Cardiac fibroblast (primary cell): ENCODE measurements at regions not wholly inside any gene's neighbourhood (a gene's known extent, or its start where the extent isn't known, plus 50 kb on each side); places are given as distances from the start of the nearest gene placed in this dataset.

Experiments
- DNase-seq, 2 donors: peaks; one replicate each; pipeline versions ENCODE4 v3.0.0 to v3.0.0-alpha.2; 2010; ENCODE audit warnings: low read depth in 2 of 2
- H3K4me3 ChIP-seq, 2 donors: replicated peaks in 1 of 2; 1 replicate in 1 of 2; 2 replicates in 1 of 2; pipeline ENCODE4 v1.5.1; 2011; ENCODE audit warnings: low read depth in 2 of 2, low read length in 2 of 2, mild to moderate bottlenecking in 2 of 2, moderate library complexity in 1 of 2
- CTCF ChIP-seq: IDR thresholded peaks from one replicate; pipeline ENCODE4 v1.5.1; 2011; ENCODE audit warnings: low read depth, mild to moderate bottlenecking, low read length, inconsistent platforms

DNA sequence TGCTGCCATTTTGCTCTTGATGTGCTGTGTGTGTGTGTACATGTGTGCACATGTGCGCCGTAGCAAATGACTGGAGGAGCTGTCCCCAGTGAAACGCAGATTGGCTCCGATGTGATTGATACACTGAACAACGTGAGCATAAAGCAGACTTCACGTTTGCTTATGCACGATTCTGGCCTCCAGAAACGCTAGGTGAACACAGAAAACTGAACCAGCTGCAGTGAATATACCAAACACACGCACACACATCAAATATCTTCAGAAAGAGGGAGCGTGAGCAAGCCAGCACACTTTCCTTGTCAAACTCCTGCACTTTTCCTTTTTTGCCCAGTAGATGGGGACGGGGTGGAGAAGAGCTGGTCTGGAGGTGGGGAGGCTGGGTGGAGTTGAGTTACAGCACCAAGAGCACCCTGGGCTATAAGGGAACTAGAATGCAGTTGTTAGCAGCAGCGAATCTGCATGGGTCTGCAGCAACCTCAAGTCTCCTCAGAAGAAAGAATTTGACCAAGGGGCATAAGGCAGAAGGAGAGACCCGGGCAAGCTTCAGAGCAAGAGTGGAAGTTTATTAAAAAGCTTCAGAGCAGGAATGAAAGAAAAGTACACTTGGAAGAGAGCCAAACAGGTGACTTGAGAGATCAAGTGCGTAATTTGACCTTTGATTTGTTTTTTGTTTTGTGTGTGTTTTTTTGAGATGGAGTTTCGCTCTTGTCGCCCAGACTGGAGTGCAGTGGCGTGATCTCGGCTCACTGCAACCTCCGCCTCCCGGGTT, 77.8 kb upstream of the CADM1 start:
- no peak for TF ChIP-seq CTCF
- no peak overlapping the region for H3K4me3 ChIP-seq
- no peak for DNase-seq

DNA sequence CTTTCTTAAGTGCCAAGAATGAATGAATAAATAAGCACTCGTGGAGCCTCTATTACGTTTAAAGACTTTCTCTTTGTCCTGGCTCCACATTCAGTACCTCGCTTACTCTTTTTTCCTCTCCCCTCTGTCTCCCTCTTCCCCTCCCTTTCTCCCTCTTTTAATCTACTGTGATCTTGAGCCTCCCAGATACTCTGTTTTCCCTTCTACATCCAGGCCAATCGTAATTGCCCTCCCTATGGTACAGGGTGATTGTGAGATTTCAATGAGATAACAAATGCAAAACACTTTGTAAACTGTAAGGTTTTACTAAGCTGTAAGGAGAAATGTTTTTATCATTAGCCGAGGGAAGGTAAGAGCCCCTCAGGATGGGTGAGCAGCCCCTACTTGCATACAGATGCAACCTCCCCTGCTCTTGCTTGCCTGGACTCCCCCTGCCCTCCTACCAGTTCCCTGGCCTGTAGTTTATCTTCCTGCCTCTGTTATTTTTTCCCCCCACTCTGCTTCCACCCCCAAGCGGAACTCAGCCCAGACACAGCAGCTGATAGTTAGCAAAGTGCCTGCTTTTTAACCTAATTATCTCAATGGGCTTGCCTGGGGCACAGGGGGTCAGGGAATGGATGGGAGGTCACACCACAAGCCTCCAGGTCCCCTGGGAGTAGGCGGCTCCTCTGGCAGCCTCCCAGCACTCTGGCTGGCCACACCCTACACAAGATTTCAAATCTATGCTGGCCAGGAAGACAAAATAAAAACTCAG, 76.9 kb upstream of the CADM1 start:
- TF ChIP-seq CTCF = no peak
- H3K4me3 ChIP-seq = no peak overlapping the region
- peak in 1 of 2 donors; percentile 2 for DNase-seq

DNA sequence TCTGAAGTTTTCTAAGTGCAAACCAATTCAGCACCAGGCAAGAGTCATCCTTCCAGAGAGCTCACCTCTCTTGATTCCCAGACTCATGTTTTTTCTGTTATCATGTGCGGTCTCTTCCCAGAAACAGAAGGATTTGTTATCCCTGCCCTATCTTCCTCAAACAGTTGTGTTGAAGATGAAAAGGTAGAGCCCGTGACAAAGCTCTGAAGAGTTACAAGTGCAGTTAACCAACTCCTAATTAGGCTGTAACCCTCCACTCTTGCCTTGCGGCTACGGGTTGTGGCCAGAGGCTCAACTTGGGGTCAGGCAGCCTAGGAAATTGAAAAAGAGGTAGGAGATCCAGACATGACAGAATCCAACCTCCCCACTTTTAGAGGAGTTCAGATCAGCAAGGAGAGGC, 76.2 kb upstream of the CADM1 start:
- no peak for TF ChIP-seq CTCF
- no peak for DNase-seq

GRCh38 chr11:115579181-115579825, 75.1 kb upstream of the CADM1 start:
- no peak for TF ChIP-seq CTCF
- H3K4me3 ChIP-seq = no peak overlapping the region
- no peak for DNase-seq

More for the DNA sequence above, 76.2 kb upstream of the CADM1 start:
- no peak overlapping the region for H3K4me3 ChIP-seq

- no peak overlapping the region for H3K4me3 ChIP-seq
- no peak for TF ChIP-seq CTCF
- no peak for DNase-seq
Observed at GRCh38 chr11:115578275-115578674, 74.1 kb upstream of the CADM1 start.

DNA sequence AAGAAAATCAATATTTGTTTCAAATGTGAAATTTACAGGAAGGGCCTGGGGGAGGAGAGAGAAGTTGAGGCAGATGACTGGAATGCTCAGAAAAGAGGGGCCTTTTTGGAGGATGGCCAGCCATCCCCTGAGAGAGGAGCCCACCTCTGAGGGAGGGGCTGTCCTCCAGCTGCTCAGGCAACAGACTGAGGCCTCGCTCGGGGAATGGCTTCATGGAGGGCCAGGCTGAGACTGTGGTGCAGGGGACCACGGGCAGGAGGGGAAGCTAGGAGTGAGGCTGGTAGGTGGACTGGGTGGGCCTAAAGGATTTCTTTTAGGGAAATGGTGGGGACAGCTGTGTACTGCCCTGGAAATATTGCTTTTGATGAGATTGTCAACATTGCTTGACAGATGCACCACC, 73.5 kb upstream of the CADM1 start:
- TF ChIP-seq CTCF = no peak
- no peak for DNase-seq
- no peak overlapping the region for H3K4me3 ChIP-seq
